NCI-H1105 treated with DMSO at 0.1 percent for 48 hours (cell line): ENCODE measurements at regions not wholly inside any gene's neighbourhood (a gene's known extent, or its start where the extent isn't known, plus 50 kb on each side); places are given as distances from the start of the nearest gene placed in this dataset.

Experiments used
- DNase-seq: peaks from one replicate; lab custom pipeline; 2025; lab: John Stamatoyannopoulos, UW

- no peak for DNase-seq
Observed at GRCh38 chr14:28482251-28483040, 284.1 kb upstream of the FOXG1 start.

GRCh38 chr14:28483506-28483905 lies 283.1 kb upstream of the FOXG1 start:
- DNase-seq, result no peak

- DNase-seq, result no peak
Observed at GRCh38 chr14:28488684-28489083, 277.9 kb upstream of the FOXG1 start.

- no peak for DNase-seq
Observed at GRCh38 chr14:28493516-28493915, 273.1 kb upstream of the FOXG1 start.

GRCh38 chr14:28494196-28494595 lies 272.4 kb upstream of the FOXG1 start:
- DNase-seq, result no peak

- no peak for DNase-seq
Observed at GRCh38 chr14:28496364-28496763, 270.2 kb upstream of the FOXG1 start.

GRCh38 chr14:28502517-28502916 lies 264.1 kb upstream of the FOXG1 start:
- DNase-seq, result no peak

- DNase-seq, result no peak
Observed at GRCh38 chr14:28515571-28515970, 251.0 kb upstream of the FOXG1 start.

- no peak for DNase-seq
Observed at GRCh38 chr14:28536889-28537288, 229.7 kb upstream of the FOXG1 start.

GRCh38 chr14:28542040-28542439 lies 224.5 kb upstream of the FOXG1 start:
- DNase-seq, result no peak

GRCh38 chr14:28565345-28565744 lies 201.2 kb upstream of the FOXG1 start:
- no peak for DNase-seq

GRCh38 chr14:28570391-28570790 lies 196.2 kb upstream of the FOXG1 start:
- no peak for DNase-seq

- DNase-seq, result no peak
Observed at GRCh38 chr14:28571636-28572035, 195.0 kb upstream of the FOXG1 start.

- no peak for DNase-seq
Observed at GRCh38 chr14:28576523-28576922, 190.1 kb upstream of the FOXG1 start.

- no peak for DNase-seq
Observed at GRCh38 chr14:28577187-28577586, 189.4 kb upstream of the FOXG1 start.

GRCh38 chr14:28577711-28578131 lies 188.9 kb upstream of the FOXG1 start:
- no peak for DNase-seq

- no peak for DNase-seq
Observed at GRCh38 chr14:28584951-28585350, 181.6 kb upstream of the FOXG1 start.

GRCh38 chr14:28589792-28590191 lies 176.8 kb upstream of the FOXG1 start:
- DNase-seq, result no peak

- DNase-seq, result no peak
Observed at GRCh38 chr14:28596391-28596790, 170.2 kb upstream of the FOXG1 start.

- DNase-seq, result no peak
Observed at GRCh38 chr14:28599191-28599590, 167.4 kb upstream of the FOXG1 start.

GRCh38 chr14:28599605-28600004 lies 167.0 kb upstream of the FOXG1 start:
- no peak for DNase-seq

- no peak for DNase-seq
Observed at GRCh38 chr14:28603606-28604005, 163.0 kb upstream of the FOXG1 start.

GRCh38 chr14:28607661-28608060 lies 158.9 kb upstream of the FOXG1 start:
- no peak for DNase-seq

GRCh38 chr14:28608443-28608842 lies 158.1 kb upstream of the FOXG1 start:
- DNase-seq, result no peak
